ENCODE measurements at regions not wholly inside any gene's neighbourhood (a gene's known extent, or its start where the extent isn't known, plus 50 kb on each side); places are given as distances from the start of the nearest gene placed in this dataset.
"Not testable (repeated sequence)": the region's sequence is repeated elsewhere in the genome, so short reads cannot be mapped to it uniquely, and the experiment has no call there.

DNA sequence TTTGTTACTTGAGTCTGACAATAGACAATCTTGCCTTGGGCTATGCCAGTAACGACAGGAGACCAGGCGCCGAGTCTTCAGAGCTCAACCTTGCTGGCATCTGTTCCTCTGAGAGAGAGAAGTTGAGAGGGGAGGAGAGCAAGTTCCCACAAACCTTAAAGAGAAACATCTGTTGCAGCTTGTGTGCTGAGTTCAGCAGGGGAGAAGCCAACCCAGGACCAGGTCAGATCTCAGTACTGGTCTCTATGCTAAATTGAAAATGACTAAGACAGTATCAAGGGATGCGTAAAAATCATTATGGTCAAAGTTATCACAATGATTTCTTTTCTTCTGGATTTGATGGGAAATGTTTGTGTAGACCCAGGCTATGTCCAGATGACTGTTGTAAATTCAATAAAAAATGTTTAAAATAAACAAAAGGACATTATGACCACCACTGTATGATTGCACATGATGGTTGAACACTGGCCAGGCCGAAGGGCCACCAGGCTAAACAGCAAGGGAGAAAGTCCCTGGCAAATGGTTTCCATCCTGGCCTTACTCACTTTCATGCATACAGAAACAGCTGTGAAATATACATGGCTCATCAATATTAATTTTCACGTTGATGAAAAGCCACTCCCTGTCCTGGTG lies 100.3 kb upstream of the PMAIP1 start:
- 52 to 53% methylated on average over 6 of the region's 6 CpGs for WGBS, 2 donors
- TF ChIP-seq, protein P1, sequence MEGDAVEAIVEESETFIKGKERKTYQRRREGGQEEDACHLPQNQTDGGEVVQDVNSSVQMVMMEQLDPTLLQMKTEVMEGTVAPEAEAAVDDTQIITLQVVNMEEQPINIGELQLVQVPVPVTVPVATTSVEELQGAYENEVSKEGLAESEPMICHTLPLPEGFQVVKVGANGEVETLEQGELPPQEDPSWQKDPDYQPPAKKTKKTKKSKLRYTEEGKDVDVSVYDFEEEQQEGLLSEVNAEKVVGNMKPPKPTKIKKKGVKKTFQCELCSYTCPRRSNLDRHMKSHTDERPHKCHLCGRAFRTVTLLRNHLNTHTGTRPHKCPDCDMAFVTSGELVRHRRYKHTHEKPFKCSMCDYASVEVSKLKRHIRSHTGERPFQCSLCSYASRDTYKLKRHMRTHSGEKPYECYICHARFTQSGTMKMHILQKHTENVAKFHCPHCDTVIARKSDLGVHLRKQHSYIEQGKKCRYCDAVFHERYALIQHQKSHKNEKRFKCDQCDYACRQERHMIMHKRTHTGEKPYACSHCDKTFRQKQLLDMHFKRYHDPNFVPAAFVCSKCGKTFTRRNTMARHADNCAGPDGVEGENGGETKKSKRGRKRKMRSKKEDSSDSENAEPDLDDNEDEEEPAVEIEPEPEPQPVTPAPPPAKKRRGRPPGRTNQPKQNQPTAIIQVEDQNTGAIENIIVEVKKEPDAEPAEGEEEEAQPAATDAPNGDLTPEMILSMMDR (IDR thresholded peaks at IDR 0.05) = no peak
- TF ChIP-seq POLR2A (IDR thresholded peaks at IDR 0.05) = no peak
- intact Hi-C loops (cut with DNase I; ENCODE audit: low total_unique reads) = no loop called here
- no peak overlapping the region for H3K4me3 ChIP-seq (ENCODE audit: low read depth, poor library complexity, severe bottlenecking)
- no peak for DNase-seq (ENCODE audit: low spot score in 2 of 2)

DNA sequence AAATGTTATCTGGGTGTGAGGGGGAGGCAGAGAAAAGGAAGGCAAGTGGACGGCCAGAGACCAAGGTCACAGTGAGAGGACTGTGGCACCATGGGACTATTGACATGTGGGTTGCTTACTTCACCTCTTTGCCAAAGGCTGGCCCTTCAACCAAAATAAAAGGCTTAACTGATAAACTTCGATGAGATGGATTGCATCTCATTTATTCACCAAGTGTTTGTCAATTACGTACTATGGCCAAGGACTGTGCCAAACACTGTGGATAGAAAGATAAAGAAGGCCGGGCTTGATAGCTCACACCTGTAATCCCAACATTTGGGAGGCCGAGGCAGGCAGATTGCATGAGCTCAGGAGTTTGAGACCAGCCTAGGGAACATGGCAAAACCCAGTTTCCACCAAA lies 98.7 kb upstream of the CCBE1 start:
- DNase-seq (ENCODE audit: low spot score in 2 of 2) = no peak
- TF ChIP-seq POLR2A (IDR thresholded peaks at IDR 0.05) = no peak
- TF ChIP-seq, protein P1 (IDR thresholded peaks at IDR 0.05) = no peak
- WGBS, 2 donors = 86 to 91% methylated on average over 5 of the region's 5 CpGs
- no peak overlapping the region for H3K4me3 ChIP-seq (ENCODE audit: low read depth, poor library complexity, severe bottlenecking)
- intact Hi-C loops (cut with DNase I; ENCODE audit: low total_unique reads) = no loop called here

DNA sequence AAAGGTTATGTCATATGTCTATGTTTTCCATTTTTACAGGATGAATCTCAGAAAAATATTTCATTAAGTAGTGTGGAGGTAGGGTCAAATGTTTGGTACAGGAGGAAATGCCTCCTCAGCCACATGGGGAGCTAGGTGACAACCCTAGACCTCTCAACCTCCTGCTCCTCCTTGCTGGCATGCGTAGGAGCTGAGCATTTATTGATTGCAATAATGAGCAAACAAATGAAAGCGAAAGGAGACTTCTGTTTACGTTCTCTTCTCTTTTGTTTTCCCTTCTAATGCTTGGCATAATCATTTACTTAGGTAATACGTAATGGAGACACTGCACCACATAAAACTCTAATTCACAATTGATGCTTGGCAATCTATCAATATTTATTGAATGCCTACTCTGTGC lies 95.1 kb upstream of the CCBE1 start:
- intact Hi-C loops (cut with DNase I; ENCODE audit: low total_unique reads) = no loop called here
- 74 to 80% methylated on average over 4 of the region's 4 CpGs for WGBS, 2 donors
- TF ChIP-seq, protein P1 (IDR thresholded peaks at IDR 0.05) = no peak
- TF ChIP-seq POLR2A (IDR thresholded peaks at IDR 0.05) = no peak

DNA sequence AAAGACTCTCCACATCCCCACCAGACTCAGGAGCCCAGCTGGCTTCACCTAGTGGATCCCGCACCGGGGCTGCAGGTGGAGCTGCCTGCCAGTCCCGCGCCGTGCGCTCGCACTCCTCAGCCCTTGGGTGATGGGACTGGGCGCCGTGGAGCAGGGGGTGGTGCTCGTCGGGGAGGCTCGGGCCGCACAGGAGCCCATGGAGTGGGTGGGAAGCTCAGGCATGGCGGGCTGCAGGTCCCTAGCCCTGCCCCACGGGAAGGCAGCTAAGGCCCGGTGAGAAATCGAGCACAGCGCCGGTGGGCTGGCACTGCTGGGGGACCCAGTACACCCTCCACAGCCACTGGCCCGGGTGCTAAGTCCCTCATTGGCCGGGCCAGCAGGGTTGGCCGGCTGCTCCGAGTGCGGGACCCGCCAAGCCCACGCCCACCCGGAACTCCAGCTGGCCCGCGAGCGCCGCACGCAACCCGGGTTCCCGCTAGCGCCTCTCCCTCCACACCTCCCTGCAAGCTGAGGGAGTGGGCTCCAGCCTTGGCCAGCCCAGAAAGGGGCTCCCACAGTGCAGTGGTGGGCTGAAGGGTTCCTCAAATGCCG lies 93.2 kb upstream of the CCBE1 start:
- intact Hi-C loops (cut with DNase I; ENCODE audit: low total_unique reads); DNase-seq (ENCODE audit: low spot score in 2 of 2); H3K4me3 ChIP-seq (ENCODE audit: low read depth, poor library complexity, severe bottlenecking): not testable (repeated sequence)
- 95 to 99% methylated on average over 25 to 29 of the region's 36 CpGs for WGBS, 2 donors

More for the DNA sequence above, 95.1 kb upstream of the CCBE1 start:
- no peak overlapping the region for H3K4me3 ChIP-seq (ENCODE audit: low read depth, poor library complexity, severe bottlenecking)
- no peak for DNase-seq (ENCODE audit: low spot score in 2 of 2)

DNA sequence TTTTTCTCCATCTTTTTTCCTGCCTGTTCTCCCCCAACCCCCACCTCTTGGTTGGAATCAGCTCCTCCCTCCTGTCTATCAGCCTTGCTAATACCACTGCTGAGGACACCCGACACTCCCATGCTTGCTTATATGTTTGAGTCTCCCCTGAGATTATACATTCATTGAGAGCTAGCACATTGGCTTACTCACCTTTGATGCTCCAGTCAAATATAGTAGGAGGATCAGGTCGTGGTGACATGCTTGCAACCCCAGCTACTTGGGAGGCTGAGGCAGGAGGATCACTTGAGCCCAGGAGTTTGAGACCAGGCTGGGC lies 91.5 kb upstream of the CCBE1 start:
- WGBS, 2 donors = 82 to 93% methylated on average over 2 of the region's 2 CpGs
- H3K4me3 ChIP-seq (ENCODE audit: low read depth, poor library complexity, severe bottlenecking) = no peak overlapping the region
- TF ChIP-seq POLR2A (IDR thresholded peaks at IDR 0.05) = no peak
- TF ChIP-seq, protein P1 (IDR thresholded peaks at IDR 0.05) = no peak
- no peak for DNase-seq (ENCODE audit: low spot score in 2 of 2)
- intact Hi-C loops (cut with DNase I; ENCODE audit: low total_unique reads) = no loop called here

DNA sequence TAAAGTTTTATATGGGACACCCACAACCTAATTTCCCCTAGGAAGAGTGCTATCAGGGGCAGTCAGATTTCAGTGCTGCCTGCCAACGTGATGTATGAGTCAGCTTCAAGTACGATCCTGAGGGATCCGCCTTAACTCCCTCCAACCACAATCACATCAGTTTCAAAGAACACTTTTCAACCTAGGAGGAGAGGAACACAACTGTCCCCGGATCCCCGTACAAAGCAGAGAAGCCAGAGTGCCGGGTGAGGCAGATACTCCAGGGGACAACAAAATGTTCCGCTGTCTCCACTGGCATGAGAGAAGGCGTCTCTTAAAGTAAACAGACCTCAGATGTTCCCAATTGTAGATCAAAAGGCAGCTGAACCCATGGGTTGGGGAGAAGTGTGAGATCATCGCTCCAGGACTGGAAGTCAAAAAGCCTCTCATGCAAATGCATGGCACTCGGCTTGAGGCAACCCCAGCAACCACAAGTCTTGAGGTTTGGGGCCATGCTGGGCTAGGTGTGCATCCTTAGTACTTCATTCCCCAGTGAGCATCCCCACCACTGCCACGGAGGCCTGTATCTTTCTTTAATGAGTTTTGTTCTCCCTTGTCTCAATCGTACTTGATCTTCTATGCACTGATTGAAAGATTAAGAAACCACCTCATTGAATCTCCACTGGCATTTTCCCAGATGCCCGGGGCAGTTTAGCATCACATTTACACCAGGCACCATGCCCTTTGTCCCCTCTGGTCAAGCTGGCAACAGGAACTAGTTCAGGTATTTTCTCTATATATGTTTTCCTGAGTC lies 91.0 kb upstream of the CCBE1 start:
- no peak overlapping the region for H3K4me3 ChIP-seq (ENCODE audit: low read depth, poor library complexity, severe bottlenecking)
- WGBS, 2 donors = 32 to 33% methylated on average over 13 of the region's 13 CpGs
- TF ChIP-seq, protein P1 (IDR thresholded peaks at IDR 0.05) = no peak
- no peak for TF ChIP-seq POLR2A (IDR thresholded peaks at IDR 0.05)
- intact Hi-C loops (cut with DNase I; ENCODE audit: low total_unique reads) = no loop called here
- peak in 1 of 2 donors; percentile 49 for DNase-seq (ENCODE audit: low spot score in 2 of 2)

Measured in lower leg skin (tissue), 4 donors.